Amniotic epithelial cell (primary cell): ENCODE measurements at regions not wholly inside any gene's neighbourhood (a gene's known extent, or its start where the extent isn't known, plus 50 kb on each side); places are given as distances from the start of the nearest gene placed in this dataset.

ENCODE experiments used
- DNase-seq: peaks from one replicate; pipeline ENCODE4 v3.0.0-alpha.2; 2010; ENCODE audit warnings: low read depth

DNA sequence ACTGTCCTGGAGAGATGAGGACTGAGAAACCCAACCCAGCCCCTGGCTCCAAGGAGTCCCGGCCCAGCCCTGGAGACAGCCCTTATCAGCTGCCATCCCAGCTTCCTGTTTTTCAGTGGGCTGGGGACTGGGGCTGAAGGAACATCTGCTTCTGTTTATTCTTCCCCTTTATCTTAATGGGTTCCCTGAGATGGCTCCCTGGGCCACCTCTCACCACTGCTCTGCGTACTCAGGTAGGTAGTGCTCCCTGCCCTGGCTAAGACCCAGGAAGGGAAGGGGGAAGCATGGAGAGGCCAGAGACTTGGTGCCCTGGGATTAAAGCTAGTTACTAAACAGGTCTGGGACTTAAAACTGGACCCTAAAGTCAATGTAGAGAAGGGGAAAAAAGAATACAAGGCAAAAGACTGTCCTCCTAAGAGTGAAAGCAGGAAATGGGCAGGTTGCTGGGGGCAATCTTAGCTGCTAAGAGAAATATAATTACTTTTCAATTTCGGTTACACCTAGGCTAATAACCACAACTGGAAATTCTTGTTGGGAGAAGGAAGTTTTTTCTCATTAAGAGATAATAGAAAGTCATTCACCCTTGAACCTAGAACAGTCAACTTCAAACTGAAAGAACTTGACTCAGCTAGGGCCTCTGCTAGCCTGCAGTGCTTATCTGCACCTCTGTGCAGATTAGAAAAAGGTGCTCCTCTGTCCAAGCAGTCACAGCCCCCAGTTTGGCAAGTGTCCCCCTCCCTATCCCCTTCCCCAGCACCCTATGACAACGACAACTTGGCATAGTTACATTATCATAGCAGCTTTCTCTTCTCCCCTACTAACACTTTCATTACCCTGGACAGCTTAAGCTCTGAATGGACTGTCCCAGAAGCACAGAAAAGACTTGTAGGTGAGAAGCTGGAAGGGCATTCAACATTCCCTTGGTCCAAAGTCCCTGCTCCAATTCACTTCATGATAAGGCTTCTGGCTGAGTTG is 65.6 kb upstream of the KDM7A start:
- no peak for DNase-seq

DNA sequence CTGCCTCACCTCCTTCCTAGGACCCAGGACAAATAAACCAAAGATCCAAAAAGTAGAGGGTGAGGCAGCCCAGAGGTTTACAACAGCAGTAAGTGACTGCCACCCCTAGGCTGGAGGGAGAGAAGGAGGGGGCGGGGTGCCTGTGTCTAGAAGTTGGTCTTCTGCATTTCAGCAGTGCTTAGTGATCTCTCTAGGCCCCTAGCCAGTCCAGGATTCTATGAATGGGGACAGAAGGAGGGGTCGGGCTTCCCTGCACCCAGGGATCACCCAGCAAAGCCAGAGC is 62.8 kb upstream of the KDM7A start:
- DNase-seq, result no peak

- DNase-seq, result no peak
Measured at GRCh38 chr7:140238778-140239652, 62.2 kb upstream of the KDM7A start.

GRCh38 chr7:140237390-140237789 is 60.6 kb upstream of the KDM7A start:
- DNase-seq, result no peak

- DNase-seq, result no peak
Measured at GRCh38 chr7:140236626-140237025, 59.8 kb upstream of the KDM7A start.

- no peak for DNase-seq
Measured at GRCh38 chr7:140235114-140235513, 58.3 kb upstream of the KDM7A start.

- DNase-seq, result no peak
Measured at GRCh38 chr7:140232957-140233917, 56.5 kb upstream of the KDM7A start.

DNA sequence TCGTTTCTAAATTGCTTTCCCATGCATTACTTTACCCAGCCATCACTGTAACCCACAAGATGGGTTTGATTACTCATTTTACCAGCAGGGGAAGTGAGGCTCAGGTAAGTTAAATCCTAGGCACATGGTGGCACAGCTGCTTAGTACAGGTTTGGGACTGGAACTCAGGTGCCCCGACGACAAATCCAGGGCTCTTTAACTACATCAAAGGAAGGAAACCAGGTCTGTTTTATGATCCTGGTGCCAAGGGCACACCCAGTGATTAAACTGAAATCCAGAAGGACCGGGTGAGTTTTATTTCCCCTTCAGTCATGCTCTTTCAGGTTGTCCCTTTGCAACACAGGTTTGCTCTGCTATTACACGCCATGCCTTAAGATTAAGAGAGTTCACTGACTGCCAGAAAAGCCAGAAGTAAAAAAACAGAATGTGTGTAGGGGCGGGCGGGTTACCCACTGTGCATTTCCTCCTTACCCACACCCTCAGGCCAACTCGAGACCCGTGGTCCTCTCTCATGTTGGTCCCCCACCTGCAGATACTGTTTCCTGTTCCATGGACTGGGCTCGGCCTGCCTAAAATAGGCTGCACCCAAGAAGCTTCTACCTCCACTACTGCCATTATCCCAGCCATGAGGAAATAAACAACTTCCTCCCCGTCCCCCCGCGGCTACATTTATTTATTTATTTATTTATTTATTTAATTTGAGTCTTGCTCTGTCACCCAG is 55.1 kb upstream of the KDM7A start:
- DNase-seq, result no peak

DNA sequence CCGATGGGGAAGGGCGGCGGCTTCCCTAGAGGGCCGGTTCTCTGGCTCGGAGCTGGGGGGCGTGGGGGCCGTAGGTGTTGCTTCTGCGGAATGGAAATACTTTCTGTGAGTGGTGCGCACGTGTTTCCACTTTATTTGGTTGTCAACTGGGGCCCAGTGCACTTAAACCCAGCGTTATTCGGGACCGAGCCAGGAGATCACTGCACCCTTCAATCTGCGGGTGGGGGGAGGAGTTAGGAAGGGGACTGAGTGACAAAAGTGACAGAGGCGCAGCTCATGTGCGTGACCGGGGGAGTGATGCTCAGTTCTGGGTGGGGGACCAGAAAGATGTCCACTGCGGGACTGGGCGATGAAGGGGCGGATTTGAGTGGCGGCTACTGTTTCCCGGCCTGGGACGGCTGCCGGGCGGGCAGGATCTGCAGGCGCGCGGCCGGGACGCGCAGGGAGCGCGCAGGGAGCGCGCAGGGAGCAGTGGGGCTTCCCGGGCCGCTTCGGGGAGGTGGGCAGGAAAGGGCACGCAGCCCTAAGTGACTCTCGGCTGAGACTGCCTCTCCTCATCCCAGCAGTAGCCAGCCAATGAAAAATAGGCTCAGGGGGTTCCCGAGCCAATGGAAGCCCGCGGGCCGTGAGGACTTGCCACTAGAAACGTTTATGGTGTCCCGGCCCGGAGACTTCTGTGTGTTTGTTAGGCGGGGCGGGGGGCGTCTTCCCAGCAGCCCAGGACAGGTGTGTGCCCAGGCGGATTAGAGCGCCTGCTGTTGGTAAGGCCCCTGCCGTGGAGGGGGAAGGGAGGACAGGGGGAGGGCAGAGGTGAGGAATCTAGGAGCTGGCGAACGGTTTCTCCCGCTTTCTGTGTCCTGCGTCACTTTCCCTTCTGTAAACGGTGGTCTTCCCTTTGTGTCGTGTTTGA is 54.3 kb upstream of the KDM7A start:
- DNase-seq, result no peak

DNA sequence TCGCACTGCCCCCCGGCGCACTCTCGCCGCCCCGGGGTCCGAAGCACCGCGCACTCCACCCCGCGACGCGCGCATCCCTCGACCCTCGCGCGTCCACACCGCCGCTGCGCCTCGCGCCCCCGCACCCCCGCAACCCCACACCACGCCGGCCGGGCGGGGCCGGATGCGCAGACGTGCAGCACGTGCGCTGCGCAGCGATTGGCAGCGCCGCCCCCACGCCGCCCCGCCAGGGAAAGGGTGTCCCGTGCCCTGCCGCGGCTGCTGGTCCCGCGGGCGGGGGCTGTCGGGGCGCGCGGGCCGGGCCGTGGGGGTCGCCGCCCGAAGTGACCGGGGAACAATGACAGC is 53.7 kb upstream of the KDM7A start:
- DNase-seq, result no peak

GRCh38 chr7:140229591-140230515 is 53.1 kb upstream of the KDM7A start:
- DNase-seq, result no peak

DNA sequence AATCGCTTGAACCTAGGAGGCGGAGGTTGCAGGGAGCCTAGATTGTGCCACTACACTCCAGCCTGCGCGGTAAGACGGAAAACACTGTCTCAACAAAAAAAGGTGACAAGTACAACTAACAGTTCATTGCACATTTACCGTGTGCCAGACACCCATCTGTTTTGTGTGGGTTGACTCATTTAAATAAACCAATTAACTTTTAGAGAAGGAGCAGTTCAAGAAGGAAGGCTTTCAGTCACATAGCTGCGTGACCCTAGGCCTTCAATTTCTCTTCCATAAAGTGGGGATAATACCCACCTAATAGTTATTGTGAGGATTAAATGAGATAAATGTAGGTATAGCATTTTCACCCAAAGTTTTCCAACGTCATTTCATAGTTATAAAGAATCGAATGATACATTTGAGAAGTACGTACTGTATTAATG is 52.3 kb upstream of the KDM7A start:
- DNase-seq, result no peak
